RPMI7951 (cell line): ENCODE measurements at regions not wholly inside any gene's neighbourhood (a gene's known extent, or its start where the extent isn't known, plus 50 kb on each side); places are given as distances from the start of the nearest gene placed in this dataset.

Experiments used
- DNase-seq: peaks from one replicate; pipeline ENCODE4 v3.0.0-alpha.2; 2012; ENCODE audit warnings: low read depth

- no peak for DNase-seq
These were observed 291.8 kb upstream of the ERCC4 start for GRCh38 chr16:13628156-13628555.

GRCh38 chr16:13629704-13630103 lies 290.2 kb upstream of the ERCC4 start:
- no peak for DNase-seq

- no peak for DNase-seq
These were observed 289.6 kb upstream of the ERCC4 start for GRCh38 chr16:13630374-13630773.

GRCh38 chr16:13631213-13631767 lies 288.7 kb upstream of the ERCC4 start:
- DNase-seq = no peak

- DNase-seq = no peak
These were observed 288.0 kb upstream of the ERCC4 start for GRCh38 chr16:13631916-13632315.

GRCh38 chr16:13632504-13632903 lies 287.4 kb upstream of the ERCC4 start:
- peak; percentile 2 for DNase-seq

GRCh38 chr16:13633391-13633861 lies 286.5 kb upstream of the ERCC4 start:
- no peak for DNase-seq

GRCh38 chr16:13634253-13634652 lies 285.7 kb upstream of the ERCC4 start:
- no peak for DNase-seq

GRCh38 chr16:13634959-13635358 lies 285.0 kb upstream of the ERCC4 start:
- DNase-seq = no peak

GRCh38 chr16:13638218-13638617 lies 281.7 kb upstream of the ERCC4 start:
- DNase-seq = no peak

GRCh38 chr16:13643412-13643811 lies 276.5 kb upstream of the ERCC4 start:
- DNase-seq = no peak

GRCh38 chr16:13645601-13646245 lies 274.2 kb upstream of the ERCC4 start:
- no peak for DNase-seq

GRCh38 chr16:13660807-13661206 lies 259.1 kb upstream of the ERCC4 start:
- DNase-seq = no peak

- no peak for DNase-seq
These were observed 254.1 kb upstream of the ERCC4 start for GRCh38 chr16:13665876-13666275.

GRCh38 chr16:13672196-13672595 lies 247.8 kb upstream of the ERCC4 start:
- DNase-seq = no peak

- no peak for DNase-seq
These were observed 239.7 kb upstream of the ERCC4 start for GRCh38 chr16:13680021-13680889.

GRCh38 chr16:13684819-13685563 lies 235.0 kb upstream of the ERCC4 start:
- DNase-seq = no peak

- DNase-seq = no peak
These were observed 223.9 kb upstream of the ERCC4 start for GRCh38 chr16:13696017-13696416.

GRCh38 chr16:13697013-13697412 lies 222.9 kb upstream of the ERCC4 start:
- no peak for DNase-seq

GRCh38 chr16:13697568-13697967 lies 222.4 kb upstream of the ERCC4 start:
- DNase-seq = no peak

GRCh38 chr16:13702614-13703013 lies 217.3 kb upstream of the ERCC4 start:
- no peak for DNase-seq
